HG03571 (cell line): ENCODE measurements at regions not wholly inside any gene's neighbourhood (a gene's known extent, or its start where the extent isn't known, plus 50 kb on each side); places are given as distances from the start of the nearest gene placed in this dataset.
A peak's percentile ranks its signal among the peaks of the same experiment; 100 is the strongest.

Experiments
- ATAC-seq: cut with Tn5 transposase; IDR thresholded peaks from one replicate; pipeline ENCODE4 v1.9.1; 2021; ENCODE audit not compliant: unreplicated experiment

DNA sequence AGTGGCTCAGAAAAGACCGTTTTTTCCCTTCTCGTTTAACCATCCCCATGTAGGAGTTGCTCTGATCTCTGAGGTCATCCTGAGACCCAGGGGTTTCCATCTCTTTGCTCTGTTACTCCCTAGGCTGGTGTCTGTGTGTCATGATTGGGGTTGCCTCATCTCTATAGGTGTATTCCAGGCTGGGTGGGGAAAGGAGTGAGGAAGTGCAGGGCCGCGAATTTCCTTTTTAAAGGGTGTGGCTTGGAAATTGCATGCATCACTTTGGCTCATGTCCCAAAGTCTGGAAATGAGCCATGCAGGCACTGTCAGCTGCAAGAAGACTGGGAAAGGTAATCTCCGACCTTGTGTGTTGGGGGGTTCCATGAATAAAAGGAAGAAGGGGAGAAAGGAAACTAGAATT is 201.9 kb downstream of the AACS start:
- no peak for ATAC-seq

DNA sequence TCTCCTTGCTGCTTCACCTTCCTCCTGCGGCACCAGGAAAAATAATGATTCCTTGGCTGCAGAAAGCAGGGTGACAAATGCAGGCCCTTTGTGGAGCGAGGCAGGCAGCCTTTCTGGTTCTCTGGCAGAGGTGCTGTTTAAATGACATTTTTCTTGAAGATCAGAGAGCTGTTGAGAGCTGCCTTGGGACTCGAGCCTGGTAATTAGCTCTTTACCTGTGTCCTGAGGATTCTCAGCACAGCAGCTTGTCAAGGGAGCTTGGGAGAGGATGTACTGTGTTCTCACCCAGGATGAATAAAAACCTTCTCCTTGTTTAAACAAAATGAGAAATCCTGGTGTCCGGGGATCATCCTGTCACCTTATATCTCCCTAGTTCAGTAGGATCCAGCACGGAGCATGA is 204.0 kb downstream of the AACS start:
- no peak for ATAC-seq

DNA sequence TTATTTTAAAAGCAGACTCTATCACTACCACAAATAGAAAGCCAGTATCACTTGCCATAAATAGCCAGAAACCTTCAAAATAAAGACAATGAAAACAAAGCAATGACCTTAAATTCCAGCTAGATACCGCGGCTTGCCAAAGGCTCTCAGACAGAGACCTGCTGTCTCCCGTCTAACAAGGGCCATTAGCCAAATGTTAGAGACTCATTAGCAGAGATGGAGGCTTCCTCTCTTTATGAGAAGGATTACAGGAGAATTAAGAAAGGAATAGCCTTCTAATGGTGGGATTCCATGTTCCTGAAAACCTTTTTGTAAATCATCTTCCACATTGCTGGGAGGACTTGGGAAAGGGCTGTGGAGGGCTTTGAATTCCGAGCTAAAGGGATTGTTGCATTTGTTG is 206.7 kb downstream of the AACS start:
- no peak for ATAC-seq

DNA sequence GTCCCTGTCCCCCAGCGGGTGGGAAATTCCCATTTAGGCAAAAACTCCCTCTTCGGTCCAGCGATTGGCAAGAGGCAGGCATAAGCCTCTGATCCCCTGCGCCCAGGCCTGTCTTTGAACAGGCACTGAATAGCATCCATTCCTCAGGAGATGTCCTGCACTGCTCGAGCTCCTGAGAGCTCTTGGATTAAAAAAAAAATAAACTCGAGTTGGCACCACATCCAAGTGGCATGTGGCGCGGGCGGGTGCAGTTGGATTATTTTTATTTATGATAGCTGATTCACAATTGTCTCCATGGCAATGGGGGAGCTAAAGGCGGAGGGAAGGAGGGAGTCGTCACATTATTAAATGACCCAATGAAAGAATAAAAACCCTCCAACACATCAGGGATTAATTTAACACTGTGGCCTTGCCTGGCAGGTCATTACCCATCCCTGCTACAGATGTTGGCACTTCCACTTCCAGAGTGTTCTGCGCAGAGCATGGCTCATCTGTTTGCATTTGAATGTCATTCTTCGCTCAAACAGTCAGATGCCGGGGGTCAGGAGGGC is 207.2 kb downstream of the AACS start:
- no peak for ATAC-seq

DNA sequence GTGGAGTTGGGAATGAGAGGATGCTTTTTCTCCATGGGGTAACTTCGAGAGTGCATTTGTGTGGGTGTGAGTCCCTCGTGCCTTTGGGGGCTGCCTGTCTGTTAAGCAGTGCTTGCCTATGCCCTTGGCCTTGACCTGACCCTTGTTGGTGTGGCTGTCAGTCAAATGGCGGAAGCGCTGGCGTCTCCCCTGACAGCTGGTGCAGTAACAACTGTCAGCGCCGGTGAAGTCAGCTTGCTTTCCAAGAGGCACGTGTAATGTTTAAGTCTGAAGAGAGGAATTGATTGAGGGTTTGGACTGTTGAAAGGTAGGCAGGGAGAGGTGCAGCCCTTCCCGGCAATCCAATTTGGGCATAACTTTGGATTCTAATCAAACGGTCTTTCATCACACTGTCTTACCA is 211.3 kb downstream of the AACS start:
- ATAC-seq, result no peak

DNA sequence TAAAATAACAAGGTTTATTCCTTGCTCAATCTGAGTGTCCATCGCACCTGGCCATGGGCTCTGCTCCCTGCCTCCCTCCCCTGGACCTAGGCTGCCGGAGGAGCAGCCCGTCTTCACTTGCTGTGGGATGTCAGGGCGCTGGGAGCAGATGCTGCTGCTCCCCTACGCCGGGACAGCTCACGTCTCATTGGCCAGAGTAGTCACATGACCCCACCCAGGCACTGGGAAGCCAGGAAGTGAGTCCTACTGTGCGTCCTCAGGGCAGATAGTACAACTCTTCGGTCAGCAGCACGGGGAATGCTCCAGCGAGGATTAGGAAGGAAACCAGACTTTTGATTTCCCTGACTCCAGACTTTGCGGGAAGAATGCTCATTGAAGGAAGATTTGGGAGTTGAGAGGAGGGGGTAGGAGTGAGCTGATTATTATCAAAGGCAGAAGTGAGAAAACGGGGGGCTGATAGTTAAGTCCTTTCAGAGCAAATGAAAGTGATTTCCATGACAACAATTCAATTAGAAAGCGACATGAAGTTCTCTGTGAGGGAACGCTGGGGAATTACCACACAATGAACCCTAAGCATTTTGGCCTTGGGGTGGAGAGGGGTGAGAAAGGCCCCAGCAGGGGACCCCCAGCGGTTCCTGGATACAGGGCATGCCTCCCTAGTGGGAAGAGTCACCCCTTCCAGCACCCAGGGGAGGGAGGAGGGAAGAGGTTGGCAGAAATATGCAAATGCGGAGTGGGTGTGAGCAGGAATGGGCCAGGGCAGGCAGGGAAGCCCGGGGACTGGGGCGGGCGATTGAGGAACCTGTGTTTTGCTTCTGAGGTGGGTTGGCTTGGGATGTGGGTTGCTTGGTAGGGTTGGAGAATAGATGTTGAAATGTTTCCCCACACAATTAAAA is 215.5 kb downstream of the AACS start:
- no peak for ATAC-seq

DNA sequence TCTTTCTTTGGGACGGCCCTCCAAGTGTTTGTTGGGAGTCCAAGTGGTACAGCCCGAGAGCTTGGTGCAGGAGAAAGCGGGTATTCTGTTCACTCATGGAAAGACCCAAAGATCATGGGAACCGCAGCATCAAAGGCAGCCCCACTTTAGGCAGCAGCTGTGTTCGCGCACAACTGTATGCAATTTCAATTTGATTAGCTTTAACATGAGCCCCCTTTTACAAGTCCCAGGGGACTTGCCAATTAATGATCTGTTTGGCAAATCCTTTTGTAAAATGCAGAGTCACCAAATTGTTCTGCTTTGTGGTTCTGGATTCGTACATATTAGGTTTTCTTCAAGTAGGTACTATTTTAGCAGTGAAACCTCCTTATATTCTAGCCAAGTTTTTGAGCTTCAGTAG is 217.7 kb downstream of the AACS start:
- ATAC-seq, result no peak

DNA sequence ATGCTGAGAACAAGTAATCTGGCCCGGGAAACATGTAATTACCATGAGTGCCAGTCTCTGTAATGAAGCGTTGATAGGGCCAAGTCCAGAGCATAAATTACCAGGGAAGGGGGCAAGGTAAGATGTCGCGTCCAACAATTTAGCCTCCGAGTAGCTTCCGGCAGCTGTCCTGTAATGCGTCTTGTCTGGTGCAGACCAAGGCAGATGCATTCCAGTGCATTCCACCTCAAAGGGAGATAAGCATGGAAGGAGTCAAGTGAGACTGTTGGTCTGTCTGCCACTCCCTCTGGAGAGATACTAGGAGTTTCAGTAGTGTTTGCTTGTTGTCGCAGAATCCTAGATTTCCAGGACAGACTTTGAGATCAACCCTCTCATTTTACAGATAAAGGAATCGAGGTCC is 218.3 kb downstream of the AACS start:
- ATAC-seq, result no peak

DNA sequence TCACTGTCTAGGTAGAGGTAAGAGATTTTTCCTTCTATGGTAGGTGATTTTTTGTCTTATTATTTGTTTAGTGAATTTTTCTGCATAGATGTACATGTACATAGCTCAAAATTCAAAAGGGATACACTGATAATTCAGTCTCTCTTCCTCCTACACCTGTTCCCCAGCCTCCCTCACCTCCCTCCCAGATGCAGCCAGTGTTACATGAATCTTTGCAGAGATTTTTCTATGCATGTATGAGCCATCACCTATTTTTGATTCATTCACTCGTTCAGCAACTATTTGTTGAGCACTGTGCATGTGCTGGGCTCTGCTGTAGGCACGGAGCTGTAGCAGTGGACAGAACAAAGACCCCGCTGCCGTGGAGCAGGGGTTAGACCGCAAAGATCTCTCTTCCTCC is 218.9 kb downstream of the AACS start:
- no peak for ATAC-seq

DNA sequence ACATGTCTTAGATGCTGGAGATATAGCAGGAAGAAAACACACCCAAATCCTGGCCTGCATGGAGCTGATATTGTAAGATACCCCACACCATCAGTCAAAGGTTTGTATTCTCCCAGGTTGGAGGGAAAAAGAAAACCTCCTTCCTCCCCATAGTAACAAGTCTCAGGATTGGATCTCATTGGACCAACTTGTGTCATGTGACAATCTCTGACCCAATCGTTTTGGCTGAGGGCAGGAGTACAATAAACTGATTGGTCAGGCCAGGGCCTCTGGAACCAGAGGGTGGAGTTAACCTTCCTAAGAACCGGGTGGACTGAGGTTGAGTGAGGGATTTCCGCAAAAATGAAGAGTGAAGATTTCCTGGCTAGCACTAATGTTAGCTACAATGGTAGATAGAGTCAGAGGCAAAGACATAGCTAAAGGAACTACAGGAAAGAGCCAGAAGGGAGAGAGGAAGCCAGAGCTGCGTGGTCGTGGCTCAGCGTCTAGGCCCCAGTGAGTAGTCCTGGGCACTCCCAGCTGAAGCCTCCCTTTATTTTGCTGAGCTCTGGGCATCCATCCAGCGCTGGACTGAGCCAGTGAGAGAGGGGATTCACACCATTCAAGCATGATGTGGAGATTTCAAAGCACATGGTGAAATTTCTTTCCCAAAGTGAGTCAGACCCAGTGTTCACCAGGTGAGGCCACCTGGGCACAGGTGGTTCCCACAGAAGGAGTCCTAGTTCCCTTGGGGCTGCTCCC is 219.9 kb downstream of the AACS start:
- ATAC-seq, result no peak

DNA sequence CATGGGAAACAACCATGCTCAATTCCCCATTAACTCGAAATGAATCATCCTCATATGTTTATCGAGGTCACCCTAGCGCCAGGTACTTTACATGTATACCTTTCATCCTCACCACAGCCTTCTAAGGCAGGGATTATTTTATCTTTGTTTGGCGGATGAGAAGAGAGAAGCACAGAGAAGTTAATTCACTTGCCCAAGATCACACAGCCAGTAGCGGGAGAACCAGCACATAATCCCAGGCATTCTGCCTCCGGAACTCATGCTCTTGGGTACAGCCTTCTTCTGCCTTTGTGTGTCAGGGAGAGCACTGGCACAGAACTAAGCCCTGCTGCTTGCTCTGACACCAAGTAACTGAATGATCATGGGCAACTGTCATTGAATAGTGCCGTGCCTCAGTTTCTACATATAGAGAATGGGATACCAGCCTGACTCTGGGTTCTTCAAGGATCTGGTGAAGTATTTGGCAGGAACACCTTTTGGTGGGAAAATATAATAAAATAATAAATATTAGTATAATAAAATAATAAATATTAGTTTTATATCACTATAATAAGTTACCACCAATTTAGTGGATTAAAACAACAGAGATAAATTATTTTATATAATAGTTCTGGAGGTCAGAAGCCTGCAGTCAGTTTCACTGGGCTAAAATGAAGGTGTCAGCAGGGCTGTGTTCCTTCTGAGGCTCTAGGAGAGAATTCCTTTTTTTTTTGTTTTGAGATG is 220.9 kb downstream of the AACS start:
- no peak for ATAC-seq

DNA sequence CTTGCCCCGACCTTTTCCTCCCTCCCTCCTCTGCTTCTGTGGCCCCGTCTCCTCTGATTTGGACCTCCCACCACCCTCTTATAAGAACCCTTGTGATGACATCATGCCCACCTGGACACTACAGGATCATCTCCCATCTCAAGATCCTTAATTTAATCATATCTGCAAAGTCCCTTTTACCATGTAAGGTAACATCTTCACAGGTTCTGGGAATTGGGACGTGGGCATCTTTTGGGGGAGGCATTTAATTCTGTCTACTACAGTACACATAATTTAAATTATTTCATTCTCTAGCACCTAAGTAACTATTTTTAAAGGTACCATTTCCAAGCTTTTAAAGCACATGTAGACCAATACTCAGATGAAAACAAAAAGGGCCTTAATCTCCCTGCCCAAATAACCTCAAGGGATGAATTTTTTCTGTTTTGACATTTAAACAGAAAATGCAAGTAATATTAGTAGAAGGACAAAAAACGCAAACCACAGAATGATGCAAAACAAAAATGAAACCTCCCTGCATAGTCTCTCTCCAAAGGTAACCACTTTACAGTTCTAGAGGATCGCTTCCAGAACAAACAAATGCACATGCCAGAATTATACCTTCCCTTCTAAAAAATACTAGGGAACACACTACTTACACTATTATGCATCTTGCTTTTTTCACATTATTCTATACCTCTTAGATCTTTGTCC is 222.1 kb downstream of the AACS start:
- peak; percentile 53 for ATAC-seq

DNA sequence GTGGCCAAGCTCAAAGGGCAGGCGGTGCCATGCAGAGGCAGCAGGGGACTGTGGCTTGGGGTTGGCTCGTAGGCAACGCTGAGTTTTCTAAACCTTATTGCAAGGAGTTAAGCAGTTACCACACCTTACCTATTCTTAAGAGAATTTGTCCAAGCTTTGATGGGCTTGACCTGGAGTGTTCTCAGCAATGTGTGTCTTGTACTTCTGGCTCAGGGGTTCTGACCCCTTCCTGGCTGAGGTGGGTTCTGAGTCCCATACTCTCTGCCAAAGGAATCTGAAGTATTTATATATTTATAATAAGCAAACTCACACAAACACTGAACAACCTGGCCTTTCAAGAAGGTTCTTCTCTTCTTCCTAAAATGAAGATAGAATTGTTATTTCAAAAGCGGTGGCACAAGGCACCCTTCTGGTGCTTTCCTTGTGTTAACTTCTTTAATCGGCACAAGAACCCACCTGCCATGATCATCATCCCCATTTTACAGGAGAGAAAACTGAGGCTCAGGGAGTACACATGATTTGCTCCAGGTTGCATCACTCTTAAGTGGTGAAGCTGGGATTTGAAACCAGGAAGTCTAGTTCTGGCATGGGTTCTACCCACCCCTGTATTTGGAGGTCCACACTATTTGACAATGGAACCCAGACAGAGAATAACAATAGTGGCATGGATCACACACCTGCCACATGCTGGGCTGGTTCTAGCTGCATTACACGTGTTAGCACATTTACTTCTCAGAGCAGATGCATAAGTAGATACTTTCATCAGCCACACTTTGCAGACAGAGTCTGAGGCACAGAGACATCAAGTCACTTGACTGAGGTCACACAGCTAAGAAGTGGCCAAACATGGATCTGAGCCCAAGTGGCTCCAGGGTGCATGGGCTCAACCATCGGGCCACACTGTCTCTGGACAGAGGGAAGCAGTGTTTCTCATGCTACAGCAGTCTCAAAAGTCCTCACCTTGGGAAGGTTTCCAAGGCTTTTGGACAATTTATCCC is 224.0 kb downstream of the AACS start:
- ATAC-seq, result no peak

DNA sequence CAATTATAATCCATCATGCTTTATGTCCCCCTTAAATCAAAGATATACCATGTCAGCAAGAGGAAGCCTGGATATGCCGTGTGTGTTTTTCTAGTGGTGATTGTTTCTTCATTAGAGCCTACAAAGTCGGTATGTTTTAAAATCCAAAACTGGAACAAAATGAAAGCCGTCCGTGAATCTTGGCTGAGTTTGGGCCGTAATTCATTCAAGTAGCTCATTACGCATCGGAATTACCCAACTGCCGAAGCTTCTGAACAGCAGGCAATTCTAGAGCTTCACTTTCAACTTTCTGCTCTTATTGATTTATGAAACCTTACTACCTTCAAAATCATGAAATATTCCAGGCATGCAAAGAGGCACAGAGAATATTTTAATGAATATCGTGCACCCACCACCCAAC is 224.7 kb downstream of the AACS start:
- ATAC-seq, result no peak

DNA sequence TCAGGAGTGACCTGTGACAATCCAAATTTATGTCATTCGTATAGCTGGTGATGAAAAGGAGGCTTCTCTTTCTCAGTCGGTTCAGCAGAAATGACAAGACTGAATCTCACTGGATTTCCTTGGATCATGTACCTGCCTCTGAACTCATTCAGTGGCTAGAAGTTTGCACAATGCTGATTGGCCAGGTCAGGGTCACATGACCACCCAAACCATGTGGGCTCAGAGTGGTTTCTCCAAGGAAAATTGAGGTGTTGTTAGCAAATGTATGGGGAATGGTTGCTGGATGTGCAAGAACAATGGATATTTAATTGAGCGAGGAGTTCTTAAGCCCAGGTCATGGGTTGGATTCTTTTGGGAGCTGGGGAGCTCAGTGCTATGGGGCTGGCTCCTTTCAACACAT is 227.5 kb downstream of the AACS start:
- ATAC-seq, result no peak

DNA sequence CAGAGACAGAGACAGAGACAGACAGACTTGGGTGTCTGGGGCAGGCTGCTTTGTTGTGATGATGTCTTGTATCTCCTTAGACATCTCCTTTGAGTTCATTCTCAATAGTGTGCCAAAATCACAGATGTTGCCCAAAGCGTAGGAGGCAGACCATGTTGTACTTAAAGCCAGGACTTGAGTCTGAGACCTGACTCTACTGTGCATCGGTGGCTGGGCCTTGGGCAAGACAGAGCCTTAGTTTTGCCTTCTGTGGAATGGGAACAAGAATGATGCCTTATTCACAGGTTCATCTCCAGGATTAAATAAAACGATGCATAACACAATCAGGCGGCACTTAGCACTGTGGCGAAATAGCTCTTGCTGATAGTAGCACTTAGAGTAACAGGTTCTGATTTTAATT is 230.3 kb downstream of the AACS start:
- no peak for ATAC-seq

DNA sequence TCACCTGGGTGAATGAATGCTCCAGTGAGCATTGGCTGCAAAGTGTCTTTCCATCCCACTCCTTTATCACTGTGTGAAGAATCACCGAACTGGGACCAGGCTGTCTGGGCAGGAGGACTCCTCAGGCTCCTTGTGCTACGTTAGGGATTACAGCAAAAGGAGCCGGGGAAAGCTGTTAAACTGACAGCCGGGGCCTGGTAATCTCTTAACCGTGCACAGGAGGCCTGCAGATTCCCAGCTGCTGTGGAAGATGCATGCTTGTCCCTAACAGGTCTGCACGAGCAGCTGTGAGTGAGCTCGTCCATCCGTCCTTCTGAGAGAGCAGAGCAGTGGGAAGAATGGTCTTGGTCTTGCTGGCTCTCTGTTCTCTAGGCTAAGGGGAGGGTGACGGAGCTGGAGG is 231.5 kb downstream of the AACS start:
- no peak for ATAC-seq

DNA sequence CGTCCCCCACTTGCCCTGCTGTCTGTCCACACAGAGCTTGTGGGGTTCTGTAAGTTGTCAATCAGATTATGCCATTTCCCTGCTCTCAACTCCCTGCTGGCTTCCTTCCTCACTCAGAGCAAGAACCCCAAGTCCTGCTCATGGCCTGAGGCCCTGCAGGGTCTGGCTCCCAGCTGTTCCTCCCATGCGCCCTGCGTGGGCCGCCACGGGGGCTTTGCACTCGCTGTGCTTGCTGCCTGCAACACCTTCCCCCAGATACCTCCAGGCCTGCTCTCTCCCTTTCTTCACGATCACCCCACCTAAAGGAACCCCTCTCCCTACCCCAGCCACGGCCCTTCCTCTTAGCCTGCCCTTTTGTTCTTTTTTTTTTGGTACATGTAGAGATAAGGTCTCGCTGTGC is 234.6 kb downstream of the AACS start:
- no peak for ATAC-seq

DNA sequence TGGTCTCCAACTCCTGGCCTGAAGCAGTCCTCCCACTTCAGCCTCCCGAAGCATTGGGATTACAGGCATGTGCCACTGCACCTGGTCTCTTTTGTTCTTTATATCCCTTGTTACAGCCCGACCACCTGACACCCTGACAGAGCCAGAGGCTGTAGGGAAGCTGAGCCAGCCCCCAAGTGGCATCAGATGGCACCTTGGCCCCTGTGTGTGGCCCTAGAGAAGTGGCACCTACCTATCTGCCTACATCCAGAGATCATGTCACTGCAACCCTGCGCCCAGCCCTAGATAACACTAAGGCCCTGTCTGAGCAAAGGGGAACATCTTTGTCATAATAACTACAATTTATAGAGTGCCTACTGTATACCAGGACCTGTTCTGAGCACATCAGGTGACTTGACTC is 235.0 kb downstream of the AACS start:
- no peak for ATAC-seq

DNA sequence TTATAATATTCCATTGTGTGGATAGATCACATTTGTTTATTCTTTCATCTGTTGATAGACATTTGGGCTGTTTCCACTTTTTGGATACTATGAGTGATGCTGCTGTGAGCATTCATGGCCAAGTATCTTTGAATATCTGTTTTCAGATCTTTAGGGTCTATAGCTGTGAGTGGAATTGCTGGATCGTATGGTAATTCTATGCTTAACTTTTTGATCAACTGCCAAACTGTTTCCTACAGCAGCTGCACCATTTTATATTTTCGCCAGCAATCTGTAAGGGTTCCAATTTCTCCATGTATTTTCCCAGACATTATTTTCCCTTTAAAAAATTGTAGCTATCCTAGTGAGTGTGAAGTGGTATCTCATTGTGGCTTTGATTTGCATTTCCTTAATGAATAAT is 238.1 kb downstream of the AACS start:
- no peak for ATAC-seq
